22Rv1 (cell line): ENCODE measurements at regions not wholly inside any gene's neighbourhood (a gene's known extent, or its start where the extent isn't known, plus 50 kb on each side); places are given as distances from the start of the nearest gene placed in this dataset.

ENCODE experiments used
- H3K27ac ChIP-seq: fragments of 450-650 bp; 2 replicates; pipeline ENCODE4 v1.5.1; 2017
- CTCF ChIP-seq: fragments of 450-650 bp; IDR thresholded peaks from 2 replicates; pipeline ENCODE4 v1.5.1; 2017; ENCODE audit warnings: mild to moderate bottlenecking
- ZFX ChIP-seq: fragments of 450-650 bp; IDR thresholded peaks from 2 replicates; pipeline ENCODE4 v1.6.1; 2017; ENCODE audit warnings: antibody characterized with exemption, borderline replicate concordance

GRCh38 chr6:21359926-21360325 is 233.6 kb upstream of the SOX4 start:
- no peak overlapping the region for H3K27ac ChIP-seq
- TF ChIP-seq ZFX (no peak), CTCF (no peak)

- H3K27ac ChIP-seq, result no peak overlapping the region
- TF ChIP-seq ZFX (no peak), CTCF (0 out of 2 replicates have a peak, but pooled peaks have one; percentile 19)
Observed at GRCh38 chr6:21360336-21360735, 233.2 kb upstream of the SOX4 start.

GRCh38 chr6:21367148-21367547 is 226.4 kb upstream of the SOX4 start:
- TF ChIP-seq CTCF, result no peak
- no peak overlapping the region for H3K27ac ChIP-seq

- no peak for TF ChIP-seq ZFX
- no peak overlapping the region for H3K27ac ChIP-seq
Observed at GRCh38 chr6:21367649-21368154, 225.8 kb upstream of the SOX4 start.

GRCh38 chr6:21371061-21371460 is 222.5 kb upstream of the SOX4 start:
- TF ChIP-seq CTCF (no peak), ZFX (no peak)
- H3K27ac ChIP-seq, result no peak overlapping the region

GRCh38 chr6:21371676-21372171 is 221.8 kb upstream of the SOX4 start:
- H3K27ac ChIP-seq, result no peak overlapping the region
- TF ChIP-seq CTCF (no peak), ZFX (no peak)

- H3K27ac ChIP-seq, result no peak overlapping the region
- no peak for TF ChIP-seq ZFX
- no peak for TF ChIP-seq CTCF
Observed at GRCh38 chr6:21375151-21376116, 218.1 kb upstream of the SOX4 start.
